WTC11 (cell line): ENCODE measurements at regions not wholly inside any gene's neighbourhood (a gene's known extent, or its start where the extent isn't known, plus 50 kb on each side); places are given as distances from the start of the nearest gene placed in this dataset.

Experiments used
- ATAC-seq: fragments of 200-7000 bp; cut with Tn5 transposase; 2 replicates; pipeline ENCODE4 v1.10.0; 2021; ENCODE audit warnings: mild to moderate bottlenecking, moderate library complexity
- CTCF ChIA-PET: fragments of 300-600 bp; sonication (Branson Sonifier 250); formaldehyde crosslinking; loops from one replicate; lab custom pipeline; 2021; ENCODE audit warnings: antibody characterized with exemption; lab: Charles Lee
- POLR2A ChIA-PET: fragments of 350-600 bp; sonication (Branson Sonifier 250); formaldehyde crosslinking; loops from one replicate; lab custom pipeline; 2021; ENCODE audit warnings: antibody characterized with exemption; lab: Charles Lee
- DNase-seq: peaks from one replicate; pipeline ENCODE4 v3.0.0; 2021; ENCODE audit warnings: low spot score
- H3K27ac Mint-ChIP-seq: 2 replicates; pipeline ENCODE4 v1.8.0; 2021; ENCODE audit warnings: mixed read lengths
- H3K27me3 Mint-ChIP-seq: 2 replicates; pipeline ENCODE4 v1.8.0; 2021; ENCODE audit warnings: low read depth, mild to moderate bottlenecking, moderate library complexity, mixed read lengths
- H3K36me3 Mint-ChIP-seq: 2 replicates; pipeline ENCODE4 v1.8.0; 2021; ENCODE audit warnings: mixed read lengths
- H3K4me1 Mint-ChIP-seq: 2 replicates; pipeline ENCODE4 v1.8.0; 2022; ENCODE audit warnings: mixed read lengths
- H3K4me3 Mint-ChIP-seq: 2 replicates; pipeline ENCODE4 v1.8.0; 2021; ENCODE audit warnings: mild to moderate bottlenecking, moderate library complexity, mixed read lengths
- H3K9me3 Mint-ChIP-seq: 2 replicates; pipeline ENCODE4 v1.8.0; 2021; ENCODE audit warnings: mixed read lengths
- AR ChIP-seq: fragments of 250-450 bp; sonication (Bioruptor Pico); IDR thresholded peaks from 2 replicates; pipeline ENCODE4 v1.9.0; 2021; ENCODE audit warnings: mild to moderate bottlenecking
- ATF6 ChIP-seq: sonication (generic); formaldehyde crosslinking; IDR thresholded peaks from 2 replicates; pipeline ENCODE4 v1.8.1; 2023; ENCODE audit warnings: mild to moderate bottlenecking, missing genetic modification reagents
- E2F4 ChIP-seq: sonication (generic); formaldehyde crosslinking; IDR thresholded peaks from 2 replicates; pipeline ENCODE4 v1.8.1; 2022; ENCODE audit warnings: low read depth, mild to moderate bottlenecking, moderate library complexity, missing genetic modification reagents, borderline replicate concordance
- FOXK1 ChIP-seq: sonication (generic); formaldehyde crosslinking; IDR thresholded peaks from 2 replicates; pipeline ENCODE4 v1.8.0; 2022; ENCODE audit warnings: mild to moderate bottlenecking, moderate library complexity, missing genetic modification reagents
- FOXP4 ChIP-seq: sonication (generic); formaldehyde crosslinking; IDR thresholded peaks from 2 replicates; pipeline ENCODE4 v1.8.0; 2022; ENCODE audit warnings: mild to moderate bottlenecking, missing genetic modification reagents
- HMGA2 ChIP-seq: fragments of 250-450 bp; sonication (Bioruptor Pico); IDR thresholded peaks from 2 replicates; pipeline ENCODE4 v1.4.0; 2021; ENCODE audit warnings: mild to moderate bottlenecking, moderate library complexity
- HMGXB4 ChIP-seq: sonication (generic); formaldehyde crosslinking; IDR thresholded peaks from 2 replicates; pipeline ENCODE4 v1.8.1; 2023; ENCODE audit warnings: mild to moderate bottlenecking, moderate library complexity, missing genetic modification reagents
- JUN ChIP-seq: sonication (generic); formaldehyde crosslinking; IDR thresholded peaks from 2 replicates; pipeline ENCODE4 v1.8.0; 2023; ENCODE audit warnings: mild to moderate bottlenecking, missing genetic modification reagents
- KAT7 ChIP-seq: sonication (generic); formaldehyde crosslinking; IDR thresholded peaks from 2 replicates; pipeline ENCODE4 v1.8.1; 2023; ENCODE audit warnings: missing genetic modification reagents, mild to moderate bottlenecking, borderline replicate concordance
- MAX ChIP-seq: sonication (generic); formaldehyde crosslinking; IDR thresholded peaks from 2 replicates; pipeline ENCODE4 v1.8.0; 2022; ENCODE audit warnings: mild to moderate bottlenecking, missing genetic modification reagents
- NFE2L1 ChIP-seq: sonication (generic); formaldehyde crosslinking; IDR thresholded peaks from 2 replicates; pipeline ENCODE4 v1.8.1; 2023; ENCODE audit warnings: missing genetic modification reagents
- NR3C1 ChIP-seq: sonication (generic); formaldehyde crosslinking; conservative IDR thresholded peaks from 2 replicates; pipeline ENCODE4 v1.8.1; 2023; ENCODE audit warnings: low read depth, mild to moderate bottlenecking, missing genetic modification reagents
- TEAD4 ChIP-seq: sonication (generic); formaldehyde crosslinking; IDR thresholded peaks from 2 replicates; pipeline ENCODE4 v1.8.0; 2022; ENCODE audit warnings: mild to moderate bottlenecking, missing genetic modification reagents
- USF2 ChIP-seq: sonication (generic); formaldehyde crosslinking; IDR thresholded peaks from 2 replicates; pipeline ENCODE4 v1.8.1; 2023; ENCODE audit warnings: mild to moderate bottlenecking, missing genetic modification reagents, moderate library complexity
- ZBTB21 ChIP-seq: sonication (generic); formaldehyde crosslinking; IDR thresholded peaks from 2 replicates; pipeline ENCODE4 v1.8.1; 2023; ENCODE audit warnings: mild to moderate bottlenecking, missing genetic modification reagents, borderline replicate concordance
- ZNF121 ChIP-seq: sonication (generic); formaldehyde crosslinking; IDR thresholded peaks from 2 replicates; pipeline ENCODE4 v1.8.0; 2023; ENCODE audit warnings: missing genetic modification reagents
- ZNF263 ChIP-seq: sonication (generic); formaldehyde crosslinking; IDR thresholded peaks from 2 replicates; pipeline ENCODE4 v1.8.1; 2022; ENCODE audit warnings: low read depth, mild to moderate bottlenecking, moderate library complexity, missing genetic modification reagents
- ZSCAN18 ChIP-seq: fragments of 250-450 bp; sonication (Bioruptor Pico); IDR thresholded peaks from 2 replicates; pipeline ENCODE4 v2.1.2; 2022; ENCODE audit warnings: mild to moderate bottlenecking, moderate library complexity

GRCh38 chr4:29304595-29304994 is 1415.6 kb upstream of the PCDH7 start:
- TF ChIP-seq HMGXB4 (no peak), NFE2L1 (CRISPR knock-in tag) (no peak), JUN (no peak), FOXK1 (CRISPR knock-in tag) (no peak), ZNF121 (CRISPR knock-in tag) (no peak), E2F4 (CRISPR knock-in tag) (no peak), ZBTB21 (CRISPR knock-in tag) (no peak), MAX (no peak), ZNF263 (CRISPR knock-in tag) (no peak), NR3C1 (CRISPR knock-in tag) (no peak), KAT7 (CRISPR knock-in tag) (no peak)
- DNase-seq = no peak
- no peaks in the 10 kb centered on the region for H3K36me3 Mint-ChIP-seq
- no peak for ATAC-seq
- H3K9me3 Mint-ChIP-seq = no peaks in the 10 kb centered on the region
- ChIA-PET POLR2A (no interaction called here), CTCF (no interaction called here)
- H3K4me1 Mint-ChIP-seq = peaks cover 6% of the 10 kb centered on the region
- H3K27ac Mint-ChIP-seq = no peak overlapping the region
- H3K27me3 Mint-ChIP-seq = no peaks in the 10 kb centered on the region
- H3K4me3 Mint-ChIP-seq = no peak overlapping the region

- Mint-ChIP-seq H3K27me3 (no peaks in the 10 kb centered on the region), H3K4me1 (peaks cover 6% of the 10 kb centered on the region), H3K9me3 (no peaks in the 10 kb centered on the region), H3K36me3 (no peaks in the 10 kb centered on the region), H3K27ac (no peak overlapping the region), H3K4me3 (no peak overlapping the region)
- DNase-seq (no peak), ATAC-seq (no peak)
- TF ChIP-seq TEAD4 (CRISPR knock-in tag) (no peak), ZSCAN18 (CRISPR knock-in tag) (no peak), ATF6 (CRISPR knock-in tag) (no peak), HMGA2 (CRISPR knock-in tag) (no peak), AR (no peak), USF2 (CRISPR knock-in tag) (no peak), FOXP4 (CRISPR knock-in tag) (no peak), JUN (no peak)
- ChIA-PET POLR2A (no interaction called here), CTCF (no interaction called here)
These were observed 1412.9 kb upstream of the PCDH7 start for GRCh38 chr4:29307256-29307655.
